Mesendoderm (in vitro differentiated cells): ENCODE measurements at regions not wholly inside any gene's neighbourhood (a gene's known extent, or its start where the extent isn't known, plus 50 kb on each side); places are given as distances from the start of the nearest gene placed in this dataset.

Source experiments
- DNase-seq: peaks from one replicate; pipeline ENCODE4 v3.0.0; 2013
- H2AK5ac ChIP-seq: 2 replicates; pipeline ENCODE4 v1.6.1; 2013; ENCODE audit warnings: low read length, inconsistent platforms
- H2BK120ac ChIP-seq: 2 replicates; pipeline ENCODE4 v1.6.1; 2013; ENCODE audit warnings: low read depth, mild to moderate bottlenecking, low read length, moderate library complexity, mixed read lengths
- H2BK15ac ChIP-seq: replicated peaks from 2 replicates; pipeline ENCODE4 v1.6.1; 2013; ENCODE audit warnings: low read depth, mild to moderate bottlenecking, moderate library complexity
- H2BK5ac ChIP-seq: 2 replicates; pipeline ENCODE4 v1.6.1; 2013; ENCODE audit warnings: low read length, inconsistent platforms
- H3K18ac ChIP-seq: 2 replicates; pipeline ENCODE4 v1.6.1; 2013; ENCODE audit warnings: mild to moderate bottlenecking, low read length, mixed read lengths
- H3K23ac ChIP-seq: one replicate; pipeline ENCODE4 v1.6.1; 2013; ENCODE audit warnings: low read length
- H3K27ac ChIP-seq: 2 replicates; pipeline ENCODE4 v1.5.1; 2013; ENCODE audit warnings: low read depth, mild to moderate bottlenecking, inconsistent platforms, low read length, moderate library complexity
- H3K27me3 ChIP-seq: 2 replicates; pipeline ENCODE4 v1.6.1; 2013; ENCODE audit warnings: low read length, control low read depth, mild to moderate bottlenecking, inconsistent platforms; ENCODE audit not compliant: insufficient read depth, poor library complexity
- H3K36me3 ChIP-seq: 2 replicates; pipeline ENCODE4 v1.6.1; 2013; ENCODE audit warnings: low read length, inconsistent platforms; ENCODE audit not compliant: control insufficient read depth, insufficient read depth
- H3K4ac ChIP-seq: one replicate; pipeline ENCODE4 v1.6.1; 2013; ENCODE audit warnings: low read depth, mild to moderate bottlenecking, low read length, moderate library complexity
- H3K4me1 ChIP-seq: 2 replicates; pipeline ENCODE4 v1.6.1; 2013; ENCODE audit warnings: low read depth, low read length, inconsistent platforms; ENCODE audit not compliant: control insufficient read depth
- H3K4me2 ChIP-seq: 2 replicates; pipeline ENCODE4 v1.6.1; 2013; ENCODE audit warnings: low read length
- H3K4me3 ChIP-seq: 2 replicates; pipeline ENCODE4 v1.5.1; 2013; ENCODE audit warnings: mild to moderate bottlenecking, low read length
- H3K56ac ChIP-seq: one replicate; pipeline ENCODE4 v1.6.1; 2013; ENCODE audit warnings: low read length
- H3K79me1 ChIP-seq: 2 replicates; pipeline ENCODE4 v1.6.1; 2013; ENCODE audit warnings: low read length, inconsistent platforms
- H3K79me2 ChIP-seq: 2 replicates; pipeline ENCODE4 v1.6.1; 2013; ENCODE audit warnings: mild to moderate bottlenecking, low read length; ENCODE audit not compliant: control insufficient read depth, insufficient read depth
- H3K9ac ChIP-seq: 2 replicates; pipeline ENCODE4 v1.6.1; 2013; ENCODE audit warnings: low read length, inconsistent platforms
- H4K5ac ChIP-seq: one replicate; pipeline ENCODE4 v1.6.1; 2013; ENCODE audit warnings: low read length
- H4K8ac ChIP-seq: one replicate; pipeline ENCODE4 v1.6.1; 2013; ENCODE audit warnings: low read depth, mild to moderate bottlenecking, control low read depth, low read length, moderate library complexity
- WGBS: extraction: QIAGEN DNeasy Blood & Tissue Kit; methylation state at CpG from one replicate; pipeline ENCODE4 v1.1.7; 2013; ENCODE audit warnings: low lambda C conversion rate, missing lambda C conversion rate; ENCODE audit not compliant: insufficient coverage; ENCODE audit errors: extremely low coverage; 5-methylcytosine and 5-hydroxymethylcytosine counted together

DNA sequence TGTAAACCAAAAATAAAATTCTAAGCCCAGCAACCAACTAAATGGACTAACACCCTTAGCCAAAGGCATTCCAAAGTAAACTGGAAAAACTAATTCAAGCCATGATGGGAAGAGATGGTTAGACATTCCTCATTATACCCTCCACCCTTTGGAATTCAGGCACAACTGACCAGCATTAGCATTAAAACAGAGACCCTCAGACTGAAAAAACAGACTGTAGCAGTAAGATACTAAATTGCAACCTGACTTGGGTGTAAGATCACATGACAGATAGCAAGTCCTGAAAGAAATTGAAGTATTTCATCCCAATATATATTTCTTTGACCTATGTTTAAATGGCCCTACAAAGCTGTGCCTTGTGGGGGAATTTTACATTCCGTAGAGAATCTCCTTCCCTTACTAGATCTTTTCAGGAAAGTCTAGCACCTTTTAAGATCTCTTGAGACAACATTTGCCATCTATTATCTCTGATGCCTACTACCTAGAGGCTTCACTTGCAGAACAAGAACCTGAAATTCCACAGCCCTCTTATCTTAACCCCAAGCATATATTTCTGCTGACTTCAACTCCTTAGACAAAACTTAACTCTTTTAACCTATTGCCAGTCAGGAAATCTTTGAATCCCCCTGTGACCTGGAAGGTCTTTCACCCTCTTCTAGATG, 750.2 kb upstream of the IGFBP3 start:
- Histone ChIP-seq H4K5ac (no peak overlapping the region), H3K4me3 (no peak overlapping the region), H3K4me2 (no peak overlapping the region), H2AK5ac (no peak overlapping the region), H2BK5ac (no peak overlapping the region), H2BK120ac (no peak overlapping the region), H3K4me1 (no peaks in the 10 kb centered on the region), H2BK15ac (no peak overlapping the region), H3K79me2 (no peaks in the 10 kb centered on the region), H3K23ac (no peak overlapping the region), H3K27me3 (no peaks in the 10 kb centered on the region), H3K9ac (no peak overlapping the region), H3K56ac (no peak overlapping the region), H3K27ac (peak overlapping the region; percentile 68), H4K8ac (no peak overlapping the region), H3K36me3 (no peaks in the 10 kb centered on the region), H3K4ac (no peak overlapping the region), H3K79me1 (no peaks in the 10 kb centered on the region), H3K18ac (no peak overlapping the region)
- peak; percentile 91 for DNase-seq
- no CpG with 5 or more reads among the region's 1 CpG for WGBS

DNA sequence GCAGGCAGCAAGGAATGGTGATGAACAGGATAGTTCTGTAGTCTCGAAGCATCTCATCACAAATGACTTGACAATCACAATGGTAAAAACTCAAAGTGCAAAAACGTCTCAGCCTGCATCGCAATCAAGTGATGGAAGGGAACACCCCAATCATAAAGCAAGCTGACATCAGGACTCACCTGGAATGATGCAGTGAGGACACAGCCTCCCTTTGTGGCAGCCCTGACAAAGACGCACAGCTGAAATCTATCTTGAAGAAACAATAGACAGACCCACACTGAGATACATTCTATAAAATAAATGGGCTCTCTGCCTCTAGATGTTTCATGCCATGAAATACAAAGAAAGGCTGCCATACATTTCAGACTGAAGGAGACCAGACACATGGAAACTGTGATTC, 748.0 kb upstream of the IGFBP3 start:
- Histone ChIP-seq H3K27ac (no peak overlapping the region), H3K79me2 (no peaks in the 10 kb centered on the region), H3K56ac (no peak overlapping the region), H3K18ac (no peak overlapping the region), H3K4me1 (no peaks in the 10 kb centered on the region), H4K8ac (no peak overlapping the region), H3K4me2 (no peak overlapping the region), H2BK120ac (no peak overlapping the region), H3K27me3 (no peaks in the 10 kb centered on the region), H2BK5ac (no peak overlapping the region), H3K79me1 (no peaks in the 10 kb centered on the region), H3K9ac (no peak overlapping the region), H3K4me3 (no peak overlapping the region), H4K5ac (no peak overlapping the region), H2AK5ac (no peak overlapping the region), H3K4ac (no peak overlapping the region), H3K23ac (no peak overlapping the region), H2BK15ac (no peak overlapping the region), H3K36me3 (no peaks in the 10 kb centered on the region)
- WGBS = no CpG with 5 or more reads among the region's 4 CpGs
- DNase-seq = no peak

DNA sequence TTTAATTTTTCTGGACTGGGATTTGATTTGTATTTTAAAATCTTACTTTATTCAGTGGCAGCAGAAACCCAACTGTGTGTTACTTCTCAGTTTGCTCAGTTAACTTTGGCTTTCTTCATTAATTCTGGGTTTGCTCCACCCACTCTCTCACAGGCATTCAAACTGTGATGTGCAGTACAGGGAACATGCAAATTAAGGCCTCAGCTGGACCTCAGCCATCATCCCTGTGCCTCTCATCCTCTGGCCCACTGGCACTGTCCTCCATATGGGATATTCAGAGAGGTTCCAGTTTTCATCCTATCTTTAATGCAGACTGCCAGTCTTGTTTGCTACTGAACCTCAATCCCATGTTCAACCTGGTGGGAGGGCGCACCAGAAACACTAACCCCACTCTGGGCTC, 743.4 kb upstream of the IGFBP3 start:
- Histone ChIP-seq H3K23ac (no peak overlapping the region), H3K4me3 (no peak overlapping the region), H3K36me3 (no peaks in the 10 kb centered on the region), H2BK120ac (no peak overlapping the region), H3K4me2 (no peak overlapping the region), H2AK5ac (no peak overlapping the region), H3K27me3 (no peaks in the 10 kb centered on the region), H2BK5ac (no peak overlapping the region), H4K5ac (no peak overlapping the region), H3K9ac (no peak overlapping the region), H3K18ac (no peak overlapping the region), H3K27ac (no peak overlapping the region), H3K56ac (no peak overlapping the region), H3K79me1 (no peaks in the 10 kb centered on the region), H2BK15ac (no peak overlapping the region), H3K4me1 (no peaks in the 10 kb centered on the region), H3K4ac (no peak overlapping the region), H4K8ac (no peak overlapping the region), H3K79me2 (no peaks in the 10 kb centered on the region)
- no CpG with 5 or more reads among the region's 1 CpG for WGBS
- DNase-seq = no peak

DNA sequence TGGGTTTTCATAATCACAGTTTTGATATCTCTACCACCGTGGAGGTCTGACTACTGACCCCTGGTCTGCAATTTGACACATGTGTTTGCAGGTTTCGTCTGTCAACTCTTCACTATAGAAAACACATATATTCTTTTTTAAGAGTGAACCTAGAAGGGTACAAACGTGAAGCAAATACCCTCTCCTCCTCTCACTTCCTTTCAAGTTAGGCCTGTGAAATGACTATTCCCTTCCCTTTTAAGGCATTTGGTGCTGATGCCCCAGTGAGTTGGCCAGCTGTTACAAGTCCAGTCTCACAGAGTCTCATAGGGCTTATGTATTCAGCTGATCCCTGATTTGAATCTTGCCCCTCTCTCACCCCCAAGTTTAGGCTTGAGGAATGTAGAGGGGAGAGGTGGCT, 742.0 kb upstream of the IGFBP3 start:
- H2AK5ac ChIP-seq = no peak overlapping the region
- no peak overlapping the region for H2BK120ac ChIP-seq
- H3K4me1 ChIP-seq = no peaks in the 10 kb centered on the region
- H3K79me1 ChIP-seq = no peaks in the 10 kb centered on the region
- no peak overlapping the region for H3K4ac ChIP-seq
- H3K79me2 ChIP-seq = no peaks in the 10 kb centered on the region
- H3K36me3 ChIP-seq = no peaks in the 10 kb centered on the region
- H3K27ac ChIP-seq = no peak overlapping the region
- H3K27me3 ChIP-seq = no peaks in the 10 kb centered on the region
- no peak overlapping the region for H3K56ac ChIP-seq
- no peak overlapping the region for H2BK5ac ChIP-seq
- H2BK15ac ChIP-seq = no peak overlapping the region
- no peak overlapping the region for H3K4me3 ChIP-seq
- DNase-seq = no peak
- no peak overlapping the region for H3K18ac ChIP-seq
- no peak overlapping the region for H3K23ac ChIP-seq
- no CpG with 5 or more reads among the region's 3 CpGs for WGBS
- H4K8ac ChIP-seq = no peak overlapping the region
- H3K9ac ChIP-seq = no peak overlapping the region
- H4K5ac ChIP-seq = no peak overlapping the region
- no peak overlapping the region for H3K4me2 ChIP-seq

DNA sequence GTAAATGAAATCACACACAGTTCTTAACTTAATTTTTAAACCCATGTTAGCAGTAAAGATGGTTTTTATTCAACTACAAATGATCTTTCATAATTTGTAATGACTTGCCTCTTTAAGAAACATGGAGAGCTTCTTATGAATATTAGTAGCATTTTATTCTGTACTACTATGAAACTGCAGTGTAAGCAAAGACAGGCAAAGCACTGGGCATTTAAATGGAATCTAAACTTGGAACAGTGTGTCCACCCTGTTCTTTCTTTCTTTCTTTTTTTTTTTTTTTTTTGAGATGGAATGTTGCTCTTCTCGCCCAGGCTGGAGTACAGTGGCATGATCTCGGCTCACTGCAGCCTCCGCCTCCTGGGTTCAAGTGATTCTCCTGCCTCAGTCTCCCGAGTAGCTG, 740.4 kb upstream of the IGFBP3 start:
- H3K23ac ChIP-seq = no peak overlapping the region
- WGBS = no CpG with 5 or more reads among the region's 4 CpGs
- no peaks in the 10 kb centered on the region for H3K27me3 ChIP-seq
- no peak overlapping the region for H3K9ac ChIP-seq
- H3K27ac ChIP-seq = no peak overlapping the region
- DNase-seq = no peak
- H4K8ac ChIP-seq = no peak overlapping the region
- H2AK5ac ChIP-seq = no peak overlapping the region
- no peaks in the 10 kb centered on the region for H3K79me2 ChIP-seq
- no peak overlapping the region for H3K18ac ChIP-seq
- no peak overlapping the region for H3K56ac ChIP-seq
- no peaks in the 10 kb centered on the region for H3K4me1 ChIP-seq
- H4K5ac ChIP-seq = no peak overlapping the region
- H2BK120ac ChIP-seq = no peak overlapping the region
- H3K4me2 ChIP-seq = no peak overlapping the region
- no peaks in the 10 kb centered on the region for H3K36me3 ChIP-seq
- H3K4me3 ChIP-seq = no peak overlapping the region
- H3K4ac ChIP-seq = no peak overlapping the region
- H2BK5ac ChIP-seq = no peak overlapping the region
- no peaks in the 10 kb centered on the region for H3K79me1 ChIP-seq
- H2BK15ac ChIP-seq = no peak overlapping the region

DNA sequence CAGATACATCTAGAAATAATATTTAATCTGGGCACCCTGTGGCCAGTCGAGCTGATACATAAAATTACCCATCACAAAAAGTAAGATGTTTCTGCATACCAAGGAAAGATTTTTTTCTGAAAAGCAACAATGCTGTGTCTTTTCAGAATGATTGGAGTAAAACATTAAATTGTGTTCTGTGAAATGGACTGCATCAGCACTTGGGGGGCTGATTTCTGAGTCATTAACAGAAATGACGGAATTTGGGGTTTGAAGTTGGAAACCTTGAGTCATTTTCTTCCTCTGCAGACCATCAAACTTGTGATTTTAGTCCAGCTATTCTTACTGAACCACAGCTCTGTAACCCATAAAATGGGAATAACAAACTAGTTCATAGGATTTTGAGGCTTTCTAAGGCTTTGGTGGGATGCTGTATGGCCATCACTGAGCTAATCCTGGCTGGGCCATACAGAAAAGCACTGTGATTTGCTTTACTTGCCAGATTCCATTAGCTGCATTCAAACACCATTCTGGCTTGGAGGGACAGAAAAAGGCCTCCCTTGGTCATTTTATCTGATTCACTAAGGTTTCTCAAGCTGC, 739.4 kb upstream of the IGFBP3 start:
- no peak overlapping the region for H3K23ac ChIP-seq
- no peak overlapping the region for H2BK5ac ChIP-seq
- no peak overlapping the region for H3K56ac ChIP-seq
- no peaks in the 10 kb centered on the region for H3K79me1 ChIP-seq
- H3K4me1 ChIP-seq = no peaks in the 10 kb centered on the region
- H3K79me2 ChIP-seq = no peaks in the 10 kb centered on the region
- H3K4ac ChIP-seq = no peak overlapping the region
- no CpG with 5 or more reads among the region's 2 CpGs for WGBS
- no peak overlapping the region for H3K4me2 ChIP-seq
- no peak overlapping the region for H3K9ac ChIP-seq
- no peak for DNase-seq
- no peak overlapping the region for H2AK5ac ChIP-seq
- H3K4me3 ChIP-seq = no peak overlapping the region
- H3K27me3 ChIP-seq = no peaks in the 10 kb centered on the region
- no peaks in the 10 kb centered on the region for H3K36me3 ChIP-seq
- no peak overlapping the region for H3K27ac ChIP-seq
- no peak overlapping the region for H4K5ac ChIP-seq
- no peak overlapping the region for H4K8ac ChIP-seq
- H2BK120ac ChIP-seq = no peak overlapping the region
- no peak overlapping the region for H2BK15ac ChIP-seq
- no peak overlapping the region for H3K18ac ChIP-seq
